Gastrocnemius medialis (tissue), 4 donors: ENCODE measurements at regions not wholly inside any gene's neighbourhood (a gene's known extent, or its start where the extent isn't known, plus 50 kb on each side); places are given as distances from the start of the nearest gene placed in this dataset.

Source experiments
- ATAC-seq, 2 donors: fragments of 150-250 bp; one replicate each; pipeline ENCODE4 v1.9.1; 2016
- DNase-seq, 2 donors: peaks; one replicate each; pipeline ENCODE4 v3.0.0-alpha.2; 2019
- H3K27ac ChIP-seq, 4 donors: fragments of 200-600 bp; sonication (generic); 1 replicate in 1 of 4; 2 replicates in 3 of 4; pipeline ENCODE4 v1.5.1; 2016 to 2018; ENCODE audit warnings: mild to moderate bottlenecking in 2 of 4, moderate library complexity in 1 of 4
- H3K27me3 ChIP-seq, 3 donors: fragments of 200-600 bp; sonication (generic) in 2 of 3; 1 replicate in 1 of 3; 2 replicates in 2 of 3; pipeline versions ENCODE4 v1.5.1 to v1.6.0; 2016 to 2019; ENCODE audit warnings: mild to moderate bottlenecking in 1 of 3, moderate library complexity in 1 of 3
- H3K36me3 ChIP-seq, 2 donors: fragments of 200-600 bp; sonication (generic) in 1 of 2; one replicate each; pipeline ENCODE4 v1.5.1; 2017 to 2018
- H3K4me1 ChIP-seq, 2 donors: fragments of 200-600 bp; sonication (generic) in 1 of 2; one replicate each; pipeline ENCODE4 v1.5.1; 2016 to 2017; ENCODE audit warnings: mild to moderate bottlenecking in 2 of 2
- H3K4me3 ChIP-seq, 4 donors: fragments of 200-600 bp; sonication (generic) in 3 of 4; 1 replicate in 1 of 4; 2 replicates in 3 of 4; pipeline ENCODE4 v1.5.1; 2016 to 2019; ENCODE audit warnings: mild to moderate bottlenecking in 2 of 4
- H3K9me3 ChIP-seq, 3 donors: fragments of 200-600 bp; sonication (generic) in 2 of 3; 1 replicate in 1 of 3; 2 replicates in 2 of 3; pipeline ENCODE4 v1.5.1; 2016 to 2019
- POLR2A ChIP-seq, 2 donors: fragments of 450-650 bp; IDR thresholded peaks; one replicate each; pipeline ENCODE4 v1.6.1; 2017; ENCODE audit warnings: antibody characterized with exemption in 2 of 2, mild to moderate bottlenecking in 2 of 2, moderate library complexity in 2 of 2
- in situ Hi-C, 4 donors: fragments of 200-750 bp; cut with MboI; loops; one replicate each; pipeline versions ENCODE4 v1.15.0 to v1.8.0; 2017; ENCODE audit warnings: low sequenced_read_pairs in 4 of 4
- intact Hi-C: fragments of 100-400 bp; cut with DNase I; formaldehyde crosslinking; loops from one replicate; pipeline ENCODE4 v1.15.1; 2023; ENCODE audit warnings: low total_unique reads
- TF ChIP-seq, protein P1 (sequence below), 5 experiments: fragments of 450-650 bp in 3 of 5; fragments of 200-600 bp in 2 of 5; sonication (generic) in 2 of 5; IDR thresholded peaks in 4 of 5; conservative IDR thresholded peaks in 1 of 5; 1 replicate in 4 of 5; 2 replicates in 1 of 5; pipeline ENCODE4 v1.5.1; 2016 to 2019; ENCODE audit warnings: antibody characterized with exemption in 5 of 5, mild to moderate bottlenecking in 3 of 5, moderate library complexity in 3 of 5

DNA sequence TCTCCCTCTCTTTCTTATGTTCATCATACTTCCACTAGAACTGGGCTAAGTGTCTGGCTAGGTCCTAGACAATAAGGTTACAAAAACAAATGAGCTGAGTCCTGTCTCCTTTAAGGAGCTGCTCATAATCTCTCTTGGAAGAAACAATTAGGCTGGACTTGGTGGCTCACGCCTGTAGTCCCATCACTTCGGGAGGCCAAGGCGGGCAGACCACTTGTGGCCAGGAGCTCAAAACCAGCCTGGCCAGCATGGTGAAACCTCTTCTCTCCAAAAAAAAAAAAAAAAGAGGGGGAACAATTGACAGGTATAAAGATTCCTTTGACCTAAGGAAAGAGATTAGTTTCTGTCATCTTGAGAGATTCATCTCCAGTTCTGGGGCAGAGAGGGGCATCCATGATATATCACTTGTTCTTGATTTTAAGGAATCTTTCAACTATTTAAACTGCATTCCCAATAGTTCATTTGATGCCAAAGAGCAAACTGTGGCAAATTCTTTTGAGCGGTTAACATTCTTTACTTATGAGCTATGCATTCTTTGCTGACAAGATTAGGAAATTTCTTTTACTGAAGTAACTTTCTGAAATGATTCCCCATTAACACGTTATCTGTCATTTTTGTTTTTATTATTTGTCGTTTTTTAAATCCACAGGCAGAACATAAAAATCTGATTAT is 125.5 kb downstream of the C11orf87 start:
- H3K4me3 ChIP-seq = no peak overlapping the region
- in situ Hi-C loops = no loop called here
- intact Hi-C loops = no loop called here
- H3K27ac ChIP-seq = no peak overlapping the region
- TF ChIP-seq, protein P1, sequence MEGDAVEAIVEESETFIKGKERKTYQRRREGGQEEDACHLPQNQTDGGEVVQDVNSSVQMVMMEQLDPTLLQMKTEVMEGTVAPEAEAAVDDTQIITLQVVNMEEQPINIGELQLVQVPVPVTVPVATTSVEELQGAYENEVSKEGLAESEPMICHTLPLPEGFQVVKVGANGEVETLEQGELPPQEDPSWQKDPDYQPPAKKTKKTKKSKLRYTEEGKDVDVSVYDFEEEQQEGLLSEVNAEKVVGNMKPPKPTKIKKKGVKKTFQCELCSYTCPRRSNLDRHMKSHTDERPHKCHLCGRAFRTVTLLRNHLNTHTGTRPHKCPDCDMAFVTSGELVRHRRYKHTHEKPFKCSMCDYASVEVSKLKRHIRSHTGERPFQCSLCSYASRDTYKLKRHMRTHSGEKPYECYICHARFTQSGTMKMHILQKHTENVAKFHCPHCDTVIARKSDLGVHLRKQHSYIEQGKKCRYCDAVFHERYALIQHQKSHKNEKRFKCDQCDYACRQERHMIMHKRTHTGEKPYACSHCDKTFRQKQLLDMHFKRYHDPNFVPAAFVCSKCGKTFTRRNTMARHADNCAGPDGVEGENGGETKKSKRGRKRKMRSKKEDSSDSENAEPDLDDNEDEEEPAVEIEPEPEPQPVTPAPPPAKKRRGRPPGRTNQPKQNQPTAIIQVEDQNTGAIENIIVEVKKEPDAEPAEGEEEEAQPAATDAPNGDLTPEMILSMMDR (IDR thresholded peaks at IDR 0.05 in 4 of 5, conservative IDR thresholded peaks at IDR 0.05 in 1 of 5) = no peak
- TF ChIP-seq POLR2A (IDR thresholded peaks at IDR 0.05) = no peak
- no peaks in the 10 kb centered on the region for H3K27me3 ChIP-seq
- ATAC-seq = no peak
- no peaks in the 10 kb centered on the region for H3K4me1 ChIP-seq
- no peaks in the 10 kb centered on the region for H3K9me3 ChIP-seq
- no peak for DNase-seq
- no peaks in the 10 kb centered on the region for H3K36me3 ChIP-seq

DNA sequence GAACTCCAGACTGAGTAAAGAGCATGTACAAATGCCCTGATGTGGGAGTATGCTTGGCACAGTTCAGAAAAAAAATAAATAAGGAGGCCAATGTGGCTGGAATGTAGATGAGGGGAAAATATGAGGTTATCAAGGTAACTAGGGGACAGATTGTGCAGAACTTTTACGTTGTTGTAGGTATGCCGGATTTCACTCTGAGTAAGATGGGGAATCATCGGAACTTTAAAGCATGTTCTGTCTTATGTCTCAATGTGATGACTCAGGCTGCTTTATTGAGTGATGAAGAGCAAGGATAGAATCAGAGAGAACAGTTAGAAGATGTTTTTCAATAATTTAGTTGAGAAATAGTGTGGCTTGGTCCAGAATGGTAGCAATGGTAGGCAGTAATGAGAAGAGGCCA is 130.4 kb downstream of the C11orf87 start:
- Histone ChIP-seq H3K27ac (no peak overlapping the region), H3K4me1 (no peaks in the 10 kb centered on the region), H3K9me3 (no peaks in the 10 kb centered on the region), H3K4me3 (no peak overlapping the region), H3K27me3 (no peaks in the 10 kb centered on the region), H3K36me3 (no peaks in the 10 kb centered on the region)
- in situ Hi-C loops (no loop called here), intact Hi-C loops (no loop called here)
- TF ChIP-seq, protein P1 (IDR thresholded peaks at IDR 0.05 in 4 of 5, conservative IDR thresholded peaks at IDR 0.05 in 1 of 5) = no peak
- no peak for ATAC-seq
- DNase-seq = no peak

DNA sequence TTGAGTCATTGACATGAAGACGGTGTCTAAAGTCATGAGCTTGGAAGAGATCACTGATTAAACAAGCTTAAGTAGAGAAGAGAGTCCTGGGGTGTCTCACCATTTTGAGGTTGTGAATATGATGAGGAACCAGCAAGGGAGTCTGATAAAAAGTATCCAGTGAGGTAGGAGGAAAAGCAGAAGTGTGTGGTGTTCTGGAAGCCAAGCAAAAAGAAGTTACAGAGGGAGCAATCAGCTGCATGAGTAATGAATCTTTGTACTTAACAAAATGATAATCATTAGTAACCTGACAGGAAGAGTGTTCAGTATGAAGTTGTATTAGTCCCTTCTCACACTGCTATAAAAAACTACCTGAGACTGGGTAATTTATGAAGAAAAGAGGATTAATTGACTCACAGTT is 131.3 kb downstream of the C11orf87 start:
- intact Hi-C loops = no loop called here
- Histone ChIP-seq H3K4me3 (no peak overlapping the region), H3K9me3 (no peaks in the 10 kb centered on the region), H3K4me1 (no peaks in the 10 kb centered on the region), H3K27me3 (no peaks in the 10 kb centered on the region), H3K27ac (no peak overlapping the region), H3K36me3 (no peaks in the 10 kb centered on the region)
- no peak for ATAC-seq
- no peak for DNase-seq
- in situ Hi-C loops = no loop called here
- TF ChIP-seq, protein P1 (IDR thresholded peaks at IDR 0.05 in 4 of 5, conservative IDR thresholded peaks at IDR 0.05 in 1 of 5) = no peak
- TF ChIP-seq POLR2A (IDR thresholded peaks at IDR 0.05) = no peak

DNA sequence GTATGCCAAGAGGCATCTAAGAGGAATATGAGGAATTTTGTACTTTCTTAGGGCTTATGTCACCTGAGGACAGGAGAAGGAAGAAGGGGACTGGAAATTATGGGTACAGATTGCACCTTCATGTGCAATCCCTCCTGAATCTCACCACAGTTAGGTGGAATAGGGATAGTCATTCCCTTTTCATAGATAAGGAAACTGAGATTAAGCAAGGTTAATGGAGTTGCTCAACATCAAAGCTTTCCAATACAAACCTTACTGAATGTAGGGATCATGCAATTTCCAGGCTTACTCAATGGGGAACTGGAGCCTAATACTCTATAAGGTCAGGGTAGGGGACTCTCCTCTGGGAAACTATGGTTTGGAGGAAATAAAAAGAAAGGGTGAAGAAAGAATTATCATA is 133.0 kb downstream of the C11orf87 start:
- no peak for DNase-seq
- H3K36me3 ChIP-seq = no peaks in the 10 kb centered on the region
- intact Hi-C loops = no loop called here
- H3K27me3 ChIP-seq = no peaks in the 10 kb centered on the region
- no peaks in the 10 kb centered on the region for H3K4me1 ChIP-seq
- ATAC-seq = no peak
- H3K27ac ChIP-seq = no peak overlapping the region
- in situ Hi-C loops = no loop called here
- H3K9me3 ChIP-seq = no peaks in the 10 kb centered on the region
- H3K4me3 ChIP-seq = no peak overlapping the region
- TF ChIP-seq, protein P1 (IDR thresholded peaks at IDR 0.05 in 4 of 5, conservative IDR thresholded peaks at IDR 0.05 in 1 of 5) = no peak
- no peak for TF ChIP-seq POLR2A (IDR thresholded peaks at IDR 0.05)

DNA sequence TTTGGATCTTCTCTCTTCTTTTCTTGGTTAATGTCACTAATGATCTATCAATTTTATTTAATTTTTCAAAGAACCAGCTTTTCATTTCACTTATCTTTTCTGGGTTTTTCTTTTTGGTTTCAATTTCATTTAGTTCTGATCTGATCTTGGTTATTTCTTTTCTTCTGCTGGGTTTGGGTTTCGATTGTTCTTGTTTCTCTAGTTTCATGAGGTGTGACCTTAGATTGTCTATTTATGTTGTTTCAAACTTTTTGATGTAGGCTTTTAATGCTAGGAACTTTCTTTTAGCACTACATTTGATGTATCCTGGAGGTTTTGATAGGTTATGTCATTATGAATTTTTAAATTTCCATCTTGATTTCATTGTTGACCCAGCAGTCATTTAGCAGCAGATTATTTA is 142.3 kb downstream of the C11orf87 start:
- Histone ChIP-seq H3K27me3 (no peaks in the 10 kb centered on the region), H3K27ac (no peak overlapping the region), H3K9me3 (no peaks in the 10 kb centered on the region), H3K4me1 (no peaks in the 10 kb centered on the region), H3K4me3 (no peak overlapping the region), H3K36me3 (no peaks in the 10 kb centered on the region)
- intact Hi-C loops (no loop called here), in situ Hi-C loops (no loop called here)
- DNase-seq (no peak), ATAC-seq (no peak)
- TF ChIP-seq, protein P1 (IDR thresholded peaks at IDR 0.05 in 4 of 5, conservative IDR thresholded peaks at IDR 0.05 in 1 of 5) = no peak
- no peak for TF ChIP-seq POLR2A (IDR thresholded peaks at IDR 0.05)
